H9 (cell line): ENCODE measurements at regions not wholly inside any gene's neighbourhood (a gene's known extent, or its start where the extent isn't known, plus 50 kb on each side); places are given as distances from the start of the nearest gene placed in this dataset.

ENCODE experiments used
- DNase-seq: peaks from one replicate; pipeline ENCODE4 v3.0.0-alpha.2; 2017
- H2AFZ ChIP-seq: one replicate; pipeline ENCODE4 v1.6.1; 2013; ENCODE audit warnings: mild to moderate bottlenecking, low read length, control low read depth, moderate library complexity
- H2AK5ac ChIP-seq: 2 replicates; pipeline ENCODE4 v1.6.1; 2013; ENCODE audit warnings: low read length, control low read depth, mixed read lengths; ENCODE audit not compliant: insufficient read length
- H2BK120ac ChIP-seq: one replicate; pipeline ENCODE4 v1.6.1; 2013; ENCODE audit warnings: low read depth, mild to moderate bottlenecking, low read length, control low read depth, inconsistent platforms; ENCODE audit not compliant: poor library complexity, severe bottlenecking
- H2BK12ac ChIP-seq: 2 replicates; pipeline ENCODE4 v1.6.1; 2013; ENCODE audit warnings: low read length, control low read depth, mixed read lengths, low read depth; ENCODE audit not compliant: insufficient read length
- H2BK15ac ChIP-seq: 2 replicates; pipeline ENCODE4 v1.6.1; 2013; ENCODE audit warnings: low read depth, low read length, control low read depth
- H2BK20ac ChIP-seq: one replicate; pipeline ENCODE4 v1.6.1; 2013; ENCODE audit warnings: low read depth, mild to moderate bottlenecking, low read length, control low read depth, inconsistent platforms; ENCODE audit not compliant: poor library complexity, severe bottlenecking
- H2BK5ac ChIP-seq: 2 replicates; pipeline ENCODE4 v1.6.1; 2013; ENCODE audit warnings: low read length, control low read depth, mixed read lengths; ENCODE audit not compliant: insufficient read length
- H3K14ac ChIP-seq: 2 replicates; pipeline ENCODE4 v1.6.1; 2013; ENCODE audit warnings: low read length, control low read depth; ENCODE audit not compliant: insufficient read depth
- H3K18ac ChIP-seq: 2 replicates; pipeline ENCODE4 v1.6.1; 2013; ENCODE audit warnings: low read depth, mild to moderate bottlenecking, mixed read lengths, low read length, control low read depth; ENCODE audit not compliant: insufficient read length
- H3K23ac ChIP-seq: 2 replicates; pipeline ENCODE4 v1.6.1; 2013; ENCODE audit warnings: low read length, control low read depth, mixed read lengths, low read depth; ENCODE audit not compliant: insufficient read length
- H3K23me2 ChIP-seq: 2 replicates; pipeline ENCODE4 v1.6.1; 2013; ENCODE audit warnings: low read depth, mild to moderate bottlenecking, mixed read lengths, low read length, control low read depth; ENCODE audit not compliant: insufficient read length, poor library complexity, severe bottlenecking
- H3K27ac ChIP-seq: 2 replicates; pipeline ENCODE4 v1.5.1; 2013; ENCODE audit warnings: low read length, control low read depth, mixed read lengths, low read depth; ENCODE audit not compliant: insufficient read length
- H3K27me3 ChIP-seq: 2 replicates; pipeline ENCODE4 v1.6.1; 2013; ENCODE audit warnings: low read length, control low read depth, inconsistent platforms; ENCODE audit not compliant: insufficient read depth
- H3K4ac ChIP-seq: 2 replicates; pipeline ENCODE4 v1.6.1; 2013; ENCODE audit warnings: low read depth, mild to moderate bottlenecking, control low read depth, inconsistent platforms, low read length, moderate library complexity
- H3K4me1 ChIP-seq: 2 replicates; pipeline ENCODE4 v1.6.1; 2013; ENCODE audit warnings: low read length, control low read depth, inconsistent platforms; ENCODE audit not compliant: insufficient read depth
- H3K4me2 ChIP-seq: 2 replicates; pipeline ENCODE4 v1.6.1; 2013; ENCODE audit warnings: low read length, control low read depth, mixed read lengths; ENCODE audit not compliant: insufficient read length, insufficient read depth
- H3K56ac ChIP-seq: 2 replicates; pipeline ENCODE4 v1.6.1; 2013; ENCODE audit warnings: low read depth, mild to moderate bottlenecking, mixed read lengths, low read length, control low read depth; ENCODE audit not compliant: insufficient read length
- H3K79me1 ChIP-seq: 2 replicates; pipeline ENCODE4 v1.6.1; 2013; ENCODE audit warnings: low read depth, mild to moderate bottlenecking, moderate library complexity, low read length, control low read depth, inconsistent platforms; ENCODE audit not compliant: insufficient read depth, poor library complexity, severe bottlenecking
- H3K79me2 ChIP-seq: 2 replicates; pipeline ENCODE4 v1.6.1; 2013; ENCODE audit warnings: low read length, control low read depth, inconsistent platforms; ENCODE audit not compliant: insufficient read depth
- H3K9ac ChIP-seq: 2 replicates; pipeline ENCODE4 v1.6.1; 2013; ENCODE audit warnings: low read length, control low read depth, mixed read lengths; ENCODE audit not compliant: insufficient read length; ENCODE audit errors: extremely low read depth
- H3K9me3 ChIP-seq: one replicate; pipeline ENCODE4 v1.6.1; 2013; ENCODE audit warnings: low read depth, low read length, inconsistent platforms; ENCODE audit not compliant: control insufficient read depth
- H3T11ph ChIP-seq: one replicate; pipeline ENCODE4 v1.6.1; 2013; ENCODE audit warnings: mild to moderate bottlenecking, low read length, control low read depth, inconsistent platforms
- H4K20me1 ChIP-seq: one replicate; pipeline ENCODE4 v1.6.1; 2013; ENCODE audit not compliant: control insufficient read depth, insufficient read length, insufficient read depth
- H4K5ac ChIP-seq: 2 replicates; pipeline ENCODE4 v1.6.1; 2013; ENCODE audit warnings: low read depth, mild to moderate bottlenecking, mixed read lengths, low read length, control low read depth; ENCODE audit not compliant: insufficient read length
- H4K8ac ChIP-seq: replicated peaks from 2 replicates; pipeline ENCODE4 v1.6.1; 2013; ENCODE audit warnings: low read length, control low read depth, mixed read lengths, low read depth; ENCODE audit not compliant: insufficient read length
- H4K91ac ChIP-seq: 2 replicates; pipeline ENCODE4 v1.6.1; 2013; ENCODE audit warnings: low read depth, mild to moderate bottlenecking, moderate library complexity, mixed read lengths, low read length, control low read depth; ENCODE audit not compliant: insufficient read length
- H3K27ac Mint-ChIP-seq, 3 experiments: 2 replicates in 2 of 3; 3 replicates in 1 of 3; pipeline ENCODE4 v1.8.0; 2020 to 2021; ENCODE audit warnings: mixed read lengths in 3 of 3, mild to moderate bottlenecking in 1 of 3, moderate library complexity in 1 of 3
- H3K27me3 Mint-ChIP-seq: 2 replicates; pipeline ENCODE4 v1.8.0; 2021; ENCODE audit warnings: low read depth, mild to moderate bottlenecking, moderate library complexity, mixed read lengths
- H3K36me3 Mint-ChIP-seq, 3 experiments: 2 replicates in 2 of 3; 3 replicates in 1 of 3; pipeline ENCODE4 v1.8.0; 2020 to 2021; ENCODE audit warnings: low read depth in 3 of 3, mixed read lengths in 3 of 3; ENCODE audit not compliant: insufficient read depth in 1 of 3
- H3K4me1 Mint-ChIP-seq, 2 experiments: 2 replicates each; pipeline ENCODE4 v1.8.0; 2020; ENCODE audit warnings: mixed read lengths in 2 of 2
- H3K4me3 Mint-ChIP-seq, 2 experiments: 2 replicates in 1 of 2; 3 replicates in 1 of 2; pipeline ENCODE4 v1.8.0; 2020 to 2021; ENCODE audit warnings: mild to moderate bottlenecking in 2 of 2, mixed read lengths in 2 of 2, moderate library complexity in 1 of 2
- H3K9me3 Mint-ChIP-seq, 2 experiments: 2 replicates in 1 of 2; 3 replicates in 1 of 2; pipeline ENCODE4 v1.8.0; 2020; ENCODE audit warnings: mild to moderate bottlenecking in 2 of 2, mixed read lengths in 2 of 2, moderate library complexity in 1 of 2
- WGBS: extraction: QIAGEN DNeasy Blood & Tissue Kit; methylation state at CpG from one replicate; pipeline ENCODE4 v1.1.7; 2013; ENCODE audit warnings: missing lambda C conversion rate, low lambda C conversion rate, mixed read lengths; ENCODE audit not compliant: insufficient read length; ENCODE audit errors: extremely low coverage; 5-methylcytosine and 5-hydroxymethylcytosine counted together
- TF ChIP-seq, protein P1 (sequence below): fragments of 200-600 bp; sonication (generic); conservative IDR thresholded peaks from 3 replicates; pipeline ENCODE4 v1.8.0; 2021; ENCODE audit warnings: antibody characterized with exemption, mild to moderate bottlenecking

DNA sequence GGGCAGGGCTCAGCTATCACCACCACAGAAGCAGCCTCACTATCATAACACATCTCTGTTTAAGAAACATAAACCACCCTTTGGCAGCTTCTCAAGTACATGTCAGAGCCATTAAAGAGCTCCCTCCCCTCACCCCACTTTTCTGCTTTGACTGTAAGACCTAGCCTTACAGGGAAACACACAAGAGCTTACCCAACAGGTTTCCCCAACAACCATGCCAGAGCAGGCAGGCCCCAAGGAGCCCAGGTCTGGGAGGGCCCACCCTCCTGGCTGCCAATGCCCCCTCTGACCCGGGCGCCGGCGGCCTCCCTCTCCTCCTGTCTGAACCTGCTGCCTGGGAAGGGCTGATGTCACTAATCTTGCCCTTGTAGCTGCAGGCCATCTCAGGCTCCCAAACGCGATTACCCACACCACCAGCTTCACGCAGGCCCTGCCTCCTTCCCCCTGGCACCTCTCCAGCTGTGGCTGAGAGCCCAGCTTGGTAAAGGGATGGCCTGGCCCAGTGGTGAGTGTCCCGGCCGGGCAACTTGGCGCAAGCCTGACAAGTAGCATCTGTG lies 402.0 kb downstream of the MAFB start:
- Histone ChIP-seq H2AK5ac (no peak overlapping the region), H3K79me1 (no peaks in the 10 kb centered on the region), H3K27ac (no peak overlapping the region), H2BK120ac (no peak overlapping the region), H4K20me1 (no peaks in the 10 kb centered on the region), H3K79me2 (no peaks in the 10 kb centered on the region), H2BK5ac (no peak overlapping the region), H3K18ac (no peak overlapping the region), H3K23me2 (no peaks in the 10 kb centered on the region), H2BK12ac (no peak overlapping the region), H3K4me2 (no peak overlapping the region), H3K27me3 (no peaks in the 10 kb centered on the region), H3K56ac (no peak overlapping the region), H3K9ac (no peak overlapping the region), H3T11ph (no peak overlapping the region), H3K4ac (no peak overlapping the region), H3K23ac (no peak overlapping the region), H3K14ac (no peak overlapping the region), H4K5ac (no peak overlapping the region), H2AFZ (no peak overlapping the region), H3K4me1 (peaks cover 7% of the 10 kb centered on the region), H3K9me3 (no peaks in the 10 kb centered on the region), H2BK20ac (no peak overlapping the region), H4K91ac (no peak overlapping the region), H4K8ac (no peak overlapping the region), H2BK15ac (no peak overlapping the region)
- H3K4me3 Mint-ChIP-seq, result no peak overlapping the region
- DNase-seq, result no peak
- peaks cover 28 to 40% of the 10 kb centered on the region in 2 experiments for H3K4me1 Mint-ChIP-seq
- no peaks in the 10 kb centered on the region; the same call in 1 of the 2 replicates for H3K27me3 Mint-ChIP-seq
- no CpG with 5 or more reads among the region's 10 CpGs for WGBS
- peak overlapping the region in 1 of 3 experiments; percentile 34; a peak in 1 of 7 replicates for H3K27ac Mint-ChIP-seq
- H3K36me3 Mint-ChIP-seq, result peaks cover 0 to 5% (median 4%) of the 10 kb centered on the region in 3 experiments; a peak in 4 of 7 replicates
- peaks cover 0 to 2% of the 10 kb centered on the region in 2 experiments; a peak in 1 of 5 replicates for H3K9me3 Mint-ChIP-seq
- TF ChIP-seq, protein P1, sequence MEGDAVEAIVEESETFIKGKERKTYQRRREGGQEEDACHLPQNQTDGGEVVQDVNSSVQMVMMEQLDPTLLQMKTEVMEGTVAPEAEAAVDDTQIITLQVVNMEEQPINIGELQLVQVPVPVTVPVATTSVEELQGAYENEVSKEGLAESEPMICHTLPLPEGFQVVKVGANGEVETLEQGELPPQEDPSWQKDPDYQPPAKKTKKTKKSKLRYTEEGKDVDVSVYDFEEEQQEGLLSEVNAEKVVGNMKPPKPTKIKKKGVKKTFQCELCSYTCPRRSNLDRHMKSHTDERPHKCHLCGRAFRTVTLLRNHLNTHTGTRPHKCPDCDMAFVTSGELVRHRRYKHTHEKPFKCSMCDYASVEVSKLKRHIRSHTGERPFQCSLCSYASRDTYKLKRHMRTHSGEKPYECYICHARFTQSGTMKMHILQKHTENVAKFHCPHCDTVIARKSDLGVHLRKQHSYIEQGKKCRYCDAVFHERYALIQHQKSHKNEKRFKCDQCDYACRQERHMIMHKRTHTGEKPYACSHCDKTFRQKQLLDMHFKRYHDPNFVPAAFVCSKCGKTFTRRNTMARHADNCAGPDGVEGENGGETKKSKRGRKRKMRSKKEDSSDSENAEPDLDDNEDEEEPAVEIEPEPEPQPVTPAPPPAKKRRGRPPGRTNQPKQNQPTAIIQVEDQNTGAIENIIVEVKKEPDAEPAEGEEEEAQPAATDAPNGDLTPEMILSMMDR, result no peak
